ENCODE measurements at regions not wholly inside any gene's neighbourhood (a gene's known extent, or its start where the extent isn't known, plus 50 kb on each side); places are given as distances from the start of the nearest gene placed in this dataset.

- TF ChIP-seq CTCF (IDR thresholded peaks at IDR 0.05; ENCODE audit: low read depth, low read length, missing control alignments): no peak
- DNase-seq: no peak
- in situ Hi-C loops (cut with HindIII; ENCODE audit: low pct_ligation_motif_present, low sequenced_read_pairs): no loop called here
These were observed 113.0 kb downstream of the ANXA1 start for GRCh38 chr9:73264631-73265030.

GRCh38 chr9:73265876-73266275 lies 114.2 kb downstream of the ANXA1 start:
- no peak for TF ChIP-seq CTCF (IDR thresholded peaks at IDR 0.05; ENCODE audit: low read depth, low read length, missing control alignments)
- H3K27me3 ChIP-seq (replicated peaks): no peaks in the 10 kb centered on the region
- no peak overlapping the region for H3K27ac ChIP-seq
- in situ Hi-C loops (cut with HindIII; ENCODE audit: low pct_ligation_motif_present, low sequenced_read_pairs): no loop called here
- no peaks in the 10 kb centered on the region for H3K36me3 ChIP-seq (replicated peaks)
- no peak overlapping the region for H3K4me3 ChIP-seq (ENCODE audit: low read depth, low read length)
- no peak for DNase-seq

More at GRCh38 chr9:73264631-73265030, 113.0 kb downstream of the ANXA1 start:
- H3K4me3 ChIP-seq (ENCODE audit: low read depth, low read length): no peak overlapping the region
- no peaks in the 10 kb centered on the region for H3K27me3 ChIP-seq (replicated peaks)
- no peak overlapping the region for H3K27ac ChIP-seq
- no peaks in the 10 kb centered on the region for H3K36me3 ChIP-seq (replicated peaks)

- H3K27ac ChIP-seq: no peak overlapping the region
- in situ Hi-C loops (cut with HindIII; ENCODE audit: low pct_ligation_motif_present, low sequenced_read_pairs): no loop called here
- no peak for DNase-seq
These were observed 117.9 kb downstream of the ANXA1 start for GRCh38 chr9:73269430-73270101.

GRCh38 chr9:73270967-73271721 lies 119.5 kb downstream of the ANXA1 start:
- DNase-seq: peak; percentile 73
- in situ Hi-C loops (cut with HindIII; ENCODE audit: low pct_ligation_motif_present, low sequenced_read_pairs): no loop called here
- H3K27ac ChIP-seq: no peak overlapping the region
- H3K4me3 ChIP-seq (ENCODE audit: low read depth, low read length): no peak overlapping the region
- H3K36me3 ChIP-seq (replicated peaks): no peaks in the 10 kb centered on the region
- H3K27me3 ChIP-seq (replicated peaks): no peaks in the 10 kb centered on the region
- no peak for TF ChIP-seq CTCF (IDR thresholded peaks at IDR 0.05; ENCODE audit: low read depth, low read length, missing control alignments)

More at GRCh38 chr9:73269430-73270101, 117.9 kb downstream of the ANXA1 start:
- H3K27me3 ChIP-seq (replicated peaks): no peaks in the 10 kb centered on the region
- no peaks in the 10 kb centered on the region for H3K36me3 ChIP-seq (replicated peaks)
- TF ChIP-seq CTCF (IDR thresholded peaks at IDR 0.05; ENCODE audit: low read depth, low read length, missing control alignments): peak; percentile 33
- H3K4me3 ChIP-seq (ENCODE audit: low read depth, low read length): no peak overlapping the region

- Histone ChIP-seq H3K27ac (no peak overlapping the region), H3K36me3 (replicated peaks) (no peaks in the 10 kb centered on the region), H3K27me3 (replicated peaks) (no peaks in the 10 kb centered on the region), H3K4me3 (ENCODE audit: low read depth, low read length) (no peak overlapping the region)
- no peak for DNase-seq
- no peak for TF ChIP-seq CTCF (IDR thresholded peaks at IDR 0.05; ENCODE audit: low read depth, low read length, missing control alignments)
- in situ Hi-C loops (cut with HindIII; ENCODE audit: low pct_ligation_motif_present, low sequenced_read_pairs): no loop called here
These were observed 128.4 kb downstream of the ANXA1 start for GRCh38 chr9:73280113-73280512.

Measured in brain microvascular endothelial cell (primary cell).